ENCODE measurements at regions not wholly inside any gene's neighbourhood (a gene's known extent, or its start where the extent isn't known, plus 50 kb on each side); places are given as distances from the start of the nearest gene placed in this dataset.

- Histone ChIP-seq H3K4me1 (ENCODE audit: insufficient read depth, low read length) (peaks cover 4% of the 10 kb centered on the region; the same call in 1 of the 2 replicates), H3K27me3 (ENCODE audit: insufficient read depth, low read length) (no peaks in the 10 kb centered on the region), H3K27ac (ENCODE audit: low read length) (no peak overlapping the region), H3K36me3 (ENCODE audit: insufficient read depth, low read depth, low read length) (no peaks in the 10 kb centered on the region), H3K9ac (ENCODE audit: low read depth, low read length) (no peak overlapping the region), H3K9me3 (ENCODE audit: insufficient read depth, low read depth, low read length) (no peaks in the 10 kb centered on the region), H3K4me3 (ENCODE audit: low read length) (no peak overlapping the region)
These were observed 333.3 kb upstream of the DDX53 start for GRCh38 chrX:22666441-22666840.

- Histone ChIP-seq H3K27ac (ENCODE audit: low read length) (no peak overlapping the region), H3K9ac (ENCODE audit: low read depth, low read length) (no peak overlapping the region), H3K4me3 (ENCODE audit: low read length) (no peak overlapping the region)
These were observed 324.8 kb upstream of the DDX53 start for GRCh38 chrX:22674932-22675331.

DNA sequence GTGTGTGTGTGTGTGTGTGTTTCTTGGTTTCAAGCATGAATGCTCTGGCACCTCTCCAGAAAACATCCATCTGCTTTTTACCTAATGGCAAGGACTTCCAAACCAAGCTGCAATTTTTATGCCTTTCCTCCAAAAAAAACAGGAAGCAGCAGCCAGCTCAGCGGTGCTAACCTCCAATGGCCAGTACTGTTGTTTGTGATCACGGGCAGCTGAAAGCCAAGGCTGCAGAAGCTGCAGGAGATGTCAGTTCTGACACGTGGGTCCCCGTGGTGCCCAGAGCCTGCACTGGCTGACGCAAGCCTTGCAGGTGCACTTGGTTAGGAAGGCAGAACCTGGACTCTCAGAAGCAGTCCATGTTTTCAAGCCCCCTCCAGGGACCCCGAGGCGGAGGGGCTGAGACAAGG lies 313.6 kb upstream of the DDX53 start:
- Histone ChIP-seq H3K9me3 (ENCODE audit: insufficient read depth, low read depth, low read length) (no peaks in the 10 kb centered on the region), H3K27ac (ENCODE audit: low read length) (no peak overlapping the region), H3K9ac (ENCODE audit: low read depth, low read length) (no peak overlapping the region), H3K36me3 (ENCODE audit: insufficient read depth, low read depth, low read length) (no peaks in the 10 kb centered on the region), H3K4me3 (ENCODE audit: low read length) (no peak overlapping the region), H3K27me3 (ENCODE audit: insufficient read depth, low read length) (no peaks in the 10 kb centered on the region), H3K4me1 (ENCODE audit: insufficient read depth, low read length) (peaks cover 17% of the 10 kb centered on the region)

More at GRCh38 chrX:22674932-22675331, 324.8 kb upstream of the DDX53 start:
- no peaks in the 10 kb centered on the region for H3K36me3 ChIP-seq (ENCODE audit: insufficient read depth, low read depth, low read length)
- no peaks in the 10 kb centered on the region for H3K4me1 ChIP-seq (ENCODE audit: insufficient read depth, low read length)
- H3K9me3 ChIP-seq (ENCODE audit: insufficient read depth, low read depth, low read length): no peaks in the 10 kb centered on the region; the same call in 1 of the 2 replicates
- H3K27me3 ChIP-seq (ENCODE audit: insufficient read depth, low read length): no peaks in the 10 kb centered on the region

DNA sequence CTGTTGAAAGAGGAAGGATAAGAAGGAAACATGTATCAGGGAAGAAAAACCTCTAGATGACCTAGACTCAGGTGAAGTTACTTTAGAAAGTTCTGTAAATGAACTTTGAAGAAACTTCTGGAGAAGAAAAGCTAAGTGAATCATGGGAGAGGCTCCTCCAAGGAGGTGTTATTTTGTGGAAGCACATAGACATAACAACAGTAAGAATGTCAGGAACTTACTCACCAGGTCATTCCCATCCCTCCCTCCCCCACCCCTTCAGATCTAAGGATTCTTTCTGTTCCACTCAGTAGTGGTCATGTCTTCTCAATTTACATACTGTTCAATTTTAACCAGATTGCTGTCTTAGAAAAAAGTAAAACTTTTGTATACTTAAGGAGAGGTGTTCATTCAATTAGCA lies 310.5 kb upstream of the DDX53 start:
- Histone ChIP-seq H3K27me3 (ENCODE audit: insufficient read depth, low read length) (no peaks in the 10 kb centered on the region), H3K9me3 (ENCODE audit: insufficient read depth, low read depth, low read length) (no peaks in the 10 kb centered on the region), H3K36me3 (ENCODE audit: insufficient read depth, low read depth, low read length) (no peaks in the 10 kb centered on the region), H3K4me3 (ENCODE audit: low read length) (no peak overlapping the region; the same call in 1 of the 2 replicates), H3K4me1 (ENCODE audit: insufficient read depth, low read length) (peaks cover 17% of the 10 kb centered on the region), H3K9ac (ENCODE audit: low read depth, low read length) (no peak overlapping the region), H3K27ac (ENCODE audit: low read length) (no peak overlapping the region)

- Histone ChIP-seq H3K9me3 (ENCODE audit: insufficient read depth, low read depth, low read length) (no peaks in the 10 kb centered on the region), H3K27ac (ENCODE audit: low read length) (no peak overlapping the region), H3K27me3 (ENCODE audit: insufficient read depth, low read length) (no peaks in the 10 kb centered on the region), H3K36me3 (ENCODE audit: insufficient read depth, low read depth, low read length) (no peaks in the 10 kb centered on the region), H3K4me1 (ENCODE audit: insufficient read depth, low read length) (peaks cover 17% of the 10 kb centered on the region), H3K9ac (ENCODE audit: low read depth, low read length) (0 out of 2 replicates have a peak overlapping the region, but pooled peaks have one; percentile 27), H3K4me3 (ENCODE audit: low read length) (no peak overlapping the region)
These were observed 309.6 kb upstream of the DDX53 start for GRCh38 chrX:22690116-22690515.

DNA sequence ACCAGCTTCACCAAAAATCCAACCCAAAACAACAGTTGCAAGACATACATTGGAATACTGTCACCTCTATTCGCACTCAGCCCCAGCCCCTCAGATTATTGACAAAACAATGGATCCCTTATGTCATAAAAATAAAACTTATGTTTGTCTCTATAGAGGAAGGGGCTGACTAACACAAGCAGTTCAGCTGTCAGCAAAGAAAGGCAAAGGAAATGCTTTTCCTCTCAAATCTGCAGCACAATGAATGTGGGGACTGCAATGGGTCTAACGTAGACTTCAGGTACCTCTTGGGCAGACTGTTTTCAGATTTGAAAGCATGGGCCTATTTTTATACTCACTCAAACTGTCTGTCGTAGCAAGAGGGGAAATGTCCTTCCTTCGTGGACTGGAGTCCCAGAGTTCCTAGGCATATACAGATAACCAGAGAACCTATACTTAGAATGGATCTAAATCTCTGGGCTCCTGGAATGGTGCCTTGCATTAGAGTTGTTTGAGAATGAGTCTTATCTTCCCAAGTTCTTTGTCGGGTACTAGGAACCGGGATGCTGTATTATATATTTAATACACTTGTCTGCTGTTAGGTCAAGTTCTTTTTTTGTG lies 307.7 kb upstream of the DDX53 start:
- Histone ChIP-seq H3K9ac (ENCODE audit: low read depth, low read length) (no peak overlapping the region), H3K9me3 (ENCODE audit: insufficient read depth, low read depth, low read length) (no peaks in the 10 kb centered on the region), H3K36me3 (ENCODE audit: insufficient read depth, low read depth, low read length) (no peaks in the 10 kb centered on the region), H3K4me1 (ENCODE audit: insufficient read depth, low read length) (peaks cover 17% of the 10 kb centered on the region), H3K27me3 (ENCODE audit: insufficient read depth, low read length) (no peaks in the 10 kb centered on the region), H3K27ac (ENCODE audit: low read length) (no peak overlapping the region), H3K4me3 (ENCODE audit: low read length) (no peak overlapping the region)

DNA sequence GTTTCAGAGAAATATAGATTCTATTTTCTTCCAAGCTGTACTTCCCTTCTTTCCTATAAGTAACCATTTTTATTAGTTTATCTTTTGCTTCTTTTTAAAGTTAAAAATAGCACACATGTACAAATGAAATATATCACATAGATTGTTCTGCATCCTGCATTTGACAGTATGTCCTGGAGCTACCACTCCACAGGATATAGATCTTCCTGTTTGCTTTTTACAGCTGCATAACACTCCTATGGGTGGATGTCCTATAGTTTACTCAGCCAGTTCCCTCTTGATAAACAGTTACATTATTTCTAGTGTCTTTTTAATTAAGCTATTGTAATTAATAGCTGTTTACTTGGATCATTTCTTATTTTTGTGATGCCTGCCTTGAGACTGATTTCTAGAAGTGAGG lies 301.6 kb upstream of the DDX53 start:
- H3K9me3 ChIP-seq (ENCODE audit: insufficient read depth, low read depth, low read length): no peaks in the 10 kb centered on the region
- H3K4me3 ChIP-seq (ENCODE audit: low read length): no peak overlapping the region
- H3K9ac ChIP-seq (ENCODE audit: low read depth, low read length): no peak overlapping the region
- no peaks in the 10 kb centered on the region for H3K4me1 ChIP-seq (ENCODE audit: insufficient read depth, low read length)
- no peaks in the 10 kb centered on the region for H3K27me3 ChIP-seq (ENCODE audit: insufficient read depth, low read length)
- no peaks in the 10 kb centered on the region for H3K36me3 ChIP-seq (ENCODE audit: insufficient read depth, low read depth, low read length)
- H3K27ac ChIP-seq (ENCODE audit: low read length): no peak overlapping the region

- no peak overlapping the region for H3K27ac ChIP-seq (ENCODE audit: low read length)
- no peak overlapping the region for H3K4me3 ChIP-seq (ENCODE audit: low read length)
These were observed 300.1 kb upstream of the DDX53 start for GRCh38 chrX:22699581-22700091.

GRCh38 chrX:22712942-22713341 lies 286.8 kb upstream of the DDX53 start:
- no peaks in the 10 kb centered on the region for H3K4me1 ChIP-seq (ENCODE audit: insufficient read depth, low read length)
- no peak overlapping the region for H3K4me3 ChIP-seq (ENCODE audit: low read length)
- no peak overlapping the region for H3K9ac ChIP-seq (ENCODE audit: low read depth, low read length)
- H3K36me3 ChIP-seq (ENCODE audit: insufficient read depth, low read depth, low read length): no peaks in the 10 kb centered on the region
- no peaks in the 10 kb centered on the region for H3K27me3 ChIP-seq (ENCODE audit: insufficient read depth, low read length)
- no peaks in the 10 kb centered on the region for H3K9me3 ChIP-seq (ENCODE audit: insufficient read depth, low read depth, low read length)
- H3K27ac ChIP-seq (ENCODE audit: low read length): no peak overlapping the region

More at GRCh38 chrX:22699581-22700091, 300.1 kb upstream of the DDX53 start:
- Histone ChIP-seq H3K36me3 (ENCODE audit: insufficient read depth, low read depth, low read length) (no peaks in the 10 kb centered on the region), H3K4me1 (ENCODE audit: insufficient read depth, low read length) (no peaks in the 10 kb centered on the region), H3K9ac (ENCODE audit: low read depth, low read length) (no peak overlapping the region), H3K9me3 (ENCODE audit: insufficient read depth, low read depth, low read length) (no peaks in the 10 kb centered on the region), H3K27me3 (ENCODE audit: insufficient read depth, low read length) (no peaks in the 10 kb centered on the region)

DNA sequence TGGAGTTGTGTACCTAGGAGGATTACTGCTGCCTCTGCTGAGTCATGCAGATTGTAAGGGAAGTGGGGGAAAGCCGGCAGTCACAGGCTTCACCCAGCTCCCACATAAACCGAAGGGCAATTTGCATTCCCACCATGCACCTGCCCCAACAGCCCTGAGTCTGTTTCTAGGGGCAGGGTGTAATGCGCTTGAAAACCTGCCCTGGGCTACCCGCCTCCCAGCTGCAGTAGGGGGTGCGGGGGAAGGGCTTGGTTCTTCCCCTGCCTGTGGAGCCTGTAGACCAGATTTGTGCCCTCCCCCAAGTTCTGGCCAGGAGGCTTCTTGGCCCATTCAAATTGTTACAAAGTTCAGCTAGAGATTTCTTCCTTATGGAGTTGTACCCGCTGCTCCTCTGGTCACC lies 269.2 kb upstream of the DDX53 start:
- no peaks in the 10 kb centered on the region for H3K4me1 ChIP-seq (ENCODE audit: insufficient read depth, low read length)
- H3K36me3 ChIP-seq (ENCODE audit: insufficient read depth, low read depth, low read length): no peaks in the 10 kb centered on the region
- no peaks in the 10 kb centered on the region for H3K9me3 ChIP-seq (ENCODE audit: insufficient read depth, low read depth, low read length)
- H3K9ac ChIP-seq (ENCODE audit: low read depth, low read length): no peak overlapping the region
- no peak overlapping the region for H3K4me3 ChIP-seq (ENCODE audit: low read length)
- H3K27ac ChIP-seq (ENCODE audit: low read length): no peak overlapping the region
- H3K27me3 ChIP-seq (ENCODE audit: insufficient read depth, low read length): no peaks in the 10 kb centered on the region

DNA sequence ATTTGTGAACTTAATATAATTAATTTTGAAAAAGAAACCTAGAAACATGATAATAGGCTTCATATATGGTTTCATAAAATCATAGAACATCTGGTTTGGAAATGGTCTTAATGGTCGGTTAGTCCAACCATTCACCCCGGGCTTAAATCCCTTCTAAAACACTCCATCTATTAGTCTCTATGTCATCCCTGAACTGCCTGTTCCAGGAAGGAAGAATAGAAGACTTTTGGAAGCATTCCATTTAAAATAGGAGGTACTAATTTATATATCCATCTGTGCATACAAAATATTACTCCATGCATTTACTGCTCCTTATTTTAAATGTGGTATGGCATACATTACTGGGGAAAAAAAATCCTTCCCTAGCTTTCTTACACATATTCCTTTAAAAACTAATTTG lies 262.2 kb upstream of the DDX53 start:
- Histone ChIP-seq H3K9me3 (ENCODE audit: insufficient read depth, low read depth, low read length) (no peaks in the 10 kb centered on the region), H3K9ac (ENCODE audit: low read depth, low read length) (no peak overlapping the region), H3K36me3 (ENCODE audit: insufficient read depth, low read depth, low read length) (no peaks in the 10 kb centered on the region), H3K27ac (ENCODE audit: low read length) (no peak overlapping the region), H3K27me3 (ENCODE audit: insufficient read depth, low read length) (no peaks in the 10 kb centered on the region), H3K4me1 (ENCODE audit: insufficient read depth, low read length) (no peaks in the 10 kb centered on the region), H3K4me3 (ENCODE audit: low read length) (no peak overlapping the region)

GRCh38 chrX:22739276-22739675 lies 260.5 kb upstream of the DDX53 start:
- no peaks in the 10 kb centered on the region for H3K4me1 ChIP-seq (ENCODE audit: insufficient read depth, low read length)
- no peaks in the 10 kb centered on the region for H3K9me3 ChIP-seq (ENCODE audit: insufficient read depth, low read depth, low read length)
- H3K27me3 ChIP-seq (ENCODE audit: insufficient read depth, low read length): no peaks in the 10 kb centered on the region
- no peaks in the 10 kb centered on the region for H3K36me3 ChIP-seq (ENCODE audit: insufficient read depth, low read depth, low read length)
- H3K9ac ChIP-seq (ENCODE audit: low read depth, low read length): no peak overlapping the region
- H3K4me3 ChIP-seq (ENCODE audit: low read length): no peak overlapping the region
- H3K27ac ChIP-seq (ENCODE audit: low read length): no peak overlapping the region
